AG09319 (cell line): ENCODE measurements at regions not wholly inside any gene's neighbourhood (a gene's known extent, or its start where the extent isn't known, plus 50 kb on each side); places are given as distances from the start of the nearest gene placed in this dataset.
"Not testable (repeated sequence)": the region's sequence is repeated elsewhere in the genome, so short reads cannot be mapped to it uniquely, and the experiment has no call there.

ENCODE experiments used
- DNase-seq: peaks from one replicate; pipeline ENCODE4 v3.0.0-alpha.2; 2010; ENCODE audit warnings: low read depth; ENCODE audit errors: extremely low read depth
- CTCF ChIP-seq: IDR thresholded peaks from 2 replicates; pipeline ENCODE4 v1.5.1; 2011; ENCODE audit warnings: low read depth, mild to moderate bottlenecking, inconsistent platforms, low read length, moderate library complexity

GRCh38 chr3:174363256-174363655 lies 495.9 kb upstream of the NAALADL2 start:
- no peak for TF ChIP-seq CTCF
- no peak for DNase-seq

DNA sequence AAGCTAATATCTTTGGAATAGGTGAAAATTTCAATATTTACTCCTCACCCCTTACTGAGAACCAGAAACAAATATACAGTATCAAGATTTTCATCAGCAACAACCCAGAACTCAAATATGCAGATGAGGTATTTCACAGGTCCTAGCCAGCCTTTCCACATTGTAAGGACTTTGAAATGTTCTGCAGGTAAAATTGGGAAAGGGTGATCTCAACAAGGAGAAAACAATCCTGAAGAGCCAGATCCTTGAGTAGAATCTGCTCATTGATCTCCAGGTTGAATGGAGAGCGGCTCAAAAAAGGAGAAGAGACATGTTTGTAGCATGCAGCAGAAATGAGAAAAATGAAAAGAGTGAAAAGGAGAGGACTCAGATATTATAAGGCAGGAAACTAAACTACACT lies 493.3 kb upstream of the NAALADL2 start:
- no peak for TF ChIP-seq CTCF
- no peak for DNase-seq

DNA sequence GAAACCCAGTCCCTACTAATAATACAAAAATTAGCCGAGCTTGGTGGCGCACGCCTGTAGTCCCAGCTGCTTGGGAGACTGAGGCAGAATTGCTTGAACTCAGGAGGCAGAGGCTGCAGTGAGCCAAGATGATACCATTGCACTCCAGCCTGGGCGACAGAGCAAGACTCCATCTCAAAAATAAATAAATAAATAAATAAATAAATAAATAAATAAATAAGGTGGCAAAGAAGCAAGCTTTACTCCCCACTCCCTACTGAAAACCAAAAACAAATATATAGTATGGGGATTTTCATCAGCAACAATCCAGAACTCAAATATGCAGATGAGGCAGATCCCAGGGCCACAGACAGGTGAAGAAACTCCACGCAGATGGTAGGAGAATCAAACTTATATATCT lies 492.2 kb upstream of the NAALADL2 start:
- not testable (repeated sequence) for DNase-seq

DNA sequence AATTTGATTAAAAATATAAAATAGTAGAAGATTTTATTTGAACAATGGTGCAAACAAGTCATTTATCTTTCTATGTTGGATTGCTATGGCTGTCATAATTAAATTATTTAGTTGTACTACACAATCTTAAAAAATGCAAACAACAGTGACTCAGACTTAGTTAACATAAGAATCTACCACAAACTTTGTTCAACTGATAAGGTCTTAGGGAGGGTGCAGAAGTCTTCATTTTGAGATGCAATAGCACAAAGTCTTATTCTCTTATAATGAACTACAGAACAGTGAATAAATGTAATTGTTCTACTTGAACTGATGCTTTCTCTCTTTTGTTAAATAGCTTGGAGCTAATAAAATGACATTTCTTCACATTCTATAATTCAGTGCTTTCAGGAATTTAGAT lies 482.8 kb upstream of the NAALADL2 start:
- no peak for DNase-seq
- no peak for TF ChIP-seq CTCF

GRCh38 chr3:174377096-174377495 lies 482.0 kb upstream of the NAALADL2 start:
- no peak for DNase-seq
- no peak for TF ChIP-seq CTCF

- no peak for DNase-seq
- TF ChIP-seq CTCF, result no peak
These were observed 481.4 kb upstream of the NAALADL2 start for GRCh38 chr3:174377684-174378083.

DNA sequence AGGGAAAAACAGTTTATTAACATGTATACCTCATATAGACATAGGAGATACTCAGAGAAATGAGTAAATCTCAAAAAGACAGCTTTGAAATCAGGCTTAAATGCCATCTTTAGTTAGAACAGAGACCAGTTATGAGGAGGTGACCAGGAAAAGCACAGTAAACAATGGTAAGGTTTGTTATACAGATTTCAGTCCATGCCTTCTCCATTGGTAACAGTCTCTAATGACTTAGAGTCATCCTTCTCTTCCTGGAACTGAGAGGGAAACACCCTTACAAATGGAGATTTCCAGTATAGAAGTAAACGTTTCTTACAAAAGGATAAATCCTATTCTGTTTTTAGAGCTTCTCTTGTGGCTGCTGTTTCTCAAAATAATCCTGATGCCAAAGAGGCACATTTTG lies 476.3 kb upstream of the NAALADL2 start:
- no peak for DNase-seq
- no peak for TF ChIP-seq CTCF

DNA sequence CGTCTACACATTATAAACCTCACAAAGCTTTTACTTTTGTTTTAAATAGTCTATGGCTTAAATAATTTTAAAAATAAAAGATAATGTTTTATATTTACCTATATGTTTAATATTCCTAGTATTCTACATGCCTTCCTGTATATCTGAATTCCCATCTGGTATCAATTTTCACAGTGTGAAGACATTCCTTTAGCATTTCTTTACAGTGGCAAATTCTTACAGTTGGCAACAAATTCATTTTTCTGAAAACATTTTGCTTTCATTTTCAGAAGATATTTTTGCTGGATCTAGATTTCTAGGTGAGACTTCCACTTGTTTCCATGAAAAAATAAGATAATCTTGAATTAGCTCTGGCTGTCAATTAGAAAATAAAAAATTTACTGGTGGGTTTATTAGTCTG lies 471.4 kb upstream of the NAALADL2 start:
- no peak for DNase-seq
- no peak for TF ChIP-seq CTCF
